ENCODE measurements at regions not wholly inside any gene's neighbourhood (a gene's known extent, or its start where the extent isn't known, plus 50 kb on each side); places are given as distances from the start of the nearest gene placed in this dataset.

DNA sequence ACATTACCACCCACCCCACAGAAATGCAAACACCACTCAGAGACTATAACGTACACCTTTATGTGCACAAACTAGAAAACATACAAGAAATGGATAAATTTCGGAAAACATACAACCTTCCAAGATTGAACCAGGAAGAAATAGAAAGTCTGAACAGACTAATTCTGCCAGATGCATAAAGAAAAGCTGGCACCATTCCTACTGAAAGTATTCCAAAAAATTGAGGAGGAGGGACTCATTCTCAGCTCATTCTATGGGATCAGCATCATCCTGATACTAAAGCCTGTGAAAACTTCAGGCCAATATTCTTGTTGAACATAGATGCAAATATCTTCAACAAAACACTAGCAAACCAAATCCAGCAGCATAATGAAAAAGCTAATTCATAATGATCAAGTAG is 115.1 kb upstream of the CD180 start:
- Histone ChIP-seq H3K4me1 (peaks cover 10 to 41% (median 13%) of the 10 kb centered on the region in 10 experiments), H4K20me1 (no peaks in the 10 kb centered on the region), H3K4me2 (no peak overlapping the region), H3K9ac (no peak overlapping the region), H3K27me3 (no peaks in the 10 kb centered on the region), H3K27ac (no peak overlapping the region), H3K36me3 (no peaks in the 10 kb centered on the region), H3K9me3 (replicated peaks in 1 of 11) (peaks cover 0 to 18% (median 5%) of the 10 kb centered on the region in 11 experiments; a peak in 6 of 22 replicates), H3K4me3 (no peak overlapping the region)
- TF ChIP-seq Cebpa-rat (IDR thresholded peaks at IDR 0.05): no peak

DNA sequence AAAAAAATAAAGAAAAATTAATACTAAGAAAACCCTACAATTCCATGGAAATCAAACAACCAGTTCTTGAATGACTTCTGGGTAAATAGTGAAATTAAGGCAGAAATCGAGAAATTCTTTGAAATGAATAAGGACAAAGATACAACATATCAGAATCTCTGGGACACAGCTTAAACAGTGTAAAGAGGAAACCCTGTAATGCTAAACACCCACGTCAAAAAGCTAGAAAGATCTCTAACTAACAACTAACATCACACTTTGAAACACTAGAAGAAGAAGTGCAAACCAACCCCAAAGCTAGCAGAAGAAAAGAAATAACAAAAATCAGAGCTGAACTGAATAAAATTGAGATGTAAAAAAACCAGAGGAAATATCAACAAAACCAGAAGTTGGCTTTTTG is 114.6 kb upstream of the CD180 start:
- TF ChIP-seq Cebpa-rat (IDR thresholded peaks at IDR 0.05): no peak

DNA sequence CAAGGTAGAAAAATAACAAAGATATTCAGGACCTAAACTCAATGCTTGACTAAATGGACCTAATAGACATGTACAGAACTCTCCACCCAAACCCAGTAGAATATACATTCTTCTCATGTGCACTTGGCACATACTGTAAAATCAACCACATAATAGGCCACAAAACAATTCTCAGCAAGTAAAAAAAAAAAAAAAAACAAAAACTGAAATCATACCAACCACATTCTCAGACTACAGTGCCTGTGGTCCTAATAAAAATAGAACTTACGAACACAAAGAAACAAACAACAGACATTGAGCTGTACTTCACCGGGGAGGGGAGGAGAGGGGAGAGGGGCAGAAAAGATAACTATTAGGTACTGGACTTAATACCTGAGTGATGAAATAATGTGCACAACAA is 114.1 kb upstream of the CD180 start:
- no peak overlapping the region for H3K4me2 ChIP-seq
- no peak for TF ChIP-seq Cebpa-rat (IDR thresholded peaks at IDR 0.05)
- H3K27ac ChIP-seq: no peak overlapping the region
- no peak overlapping the region for H3K4me3 ChIP-seq
- peaks cover 7 to 45% (median 13%) of the 10 kb centered on the region in 10 experiments for H3K4me1 ChIP-seq
- H3K27me3 ChIP-seq: no peaks in the 10 kb centered on the region
- peaks cover 0 to 18% (median 5%) of the 10 kb centered on the region in 11 experiments; a peak in 6 of 22 replicates for H3K9me3 ChIP-seq (replicated peaks in 1 of 11)
- H4K20me1 ChIP-seq: no peaks in the 10 kb centered on the region
- no peak overlapping the region for H3K9ac ChIP-seq
- no peaks in the 10 kb centered on the region for H3K36me3 ChIP-seq

More for the DNA sequence above, 114.6 kb upstream of the CD180 start:
- H3K27me3 ChIP-seq: no peaks in the 10 kb centered on the region
- peaks cover 10 to 45% (median 16%) of the 10 kb centered on the region in 10 experiments for H3K4me1 ChIP-seq
- no peaks in the 10 kb centered on the region for H4K20me1 ChIP-seq
- H3K9me3 ChIP-seq (replicated peaks in 1 of 11): peaks cover 0 to 18% (median 5%) of the 10 kb centered on the region in 11 experiments; a peak in 6 of 22 replicates
- H3K9ac ChIP-seq: no peak overlapping the region
- H3K36me3 ChIP-seq: no peaks in the 10 kb centered on the region
- no peak overlapping the region for H3K4me2 ChIP-seq
- no peak overlapping the region for H3K4me3 ChIP-seq
- no peak overlapping the region for H3K27ac ChIP-seq

DNA sequence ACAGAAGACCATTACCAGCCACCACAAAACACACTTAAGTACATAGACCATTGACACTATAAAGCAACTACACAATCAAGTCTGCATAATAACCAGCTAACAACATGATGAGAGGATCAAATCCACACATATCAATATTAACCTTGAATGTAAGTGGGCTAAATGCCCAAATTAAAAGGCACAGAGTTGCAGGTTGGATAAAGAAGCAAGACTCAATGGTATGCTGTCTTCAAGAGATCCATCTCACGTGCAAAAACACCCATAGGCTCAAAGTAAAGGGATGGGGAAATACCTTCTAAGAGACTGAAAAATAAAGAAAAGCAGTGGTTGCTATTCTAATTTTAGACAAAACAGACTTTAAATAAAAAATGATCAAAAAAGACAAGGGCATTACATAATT is 113.6 kb upstream of the CD180 start:
- Histone ChIP-seq H3K4me3 (no peak overlapping the region), H4K20me1 (no peaks in the 10 kb centered on the region), H3K9ac (no peak overlapping the region), H3K27ac (no peak overlapping the region), H3K4me1 (peaks cover 2 to 45% (median 7%) of the 10 kb centered on the region in 10 experiments; a peak in 19 of 20 replicates), H3K36me3 (no peaks in the 10 kb centered on the region), H3K27me3 (no peaks in the 10 kb centered on the region), H3K9me3 (replicated peaks in 1 of 11) (peaks cover 0 to 18% (median 5%) of the 10 kb centered on the region in 11 experiments; a peak in 6 of 22 replicates), H3K4me2 (no peak overlapping the region)
- TF ChIP-seq Cebpa-rat (IDR thresholded peaks at IDR 0.05): no peak

DNA sequence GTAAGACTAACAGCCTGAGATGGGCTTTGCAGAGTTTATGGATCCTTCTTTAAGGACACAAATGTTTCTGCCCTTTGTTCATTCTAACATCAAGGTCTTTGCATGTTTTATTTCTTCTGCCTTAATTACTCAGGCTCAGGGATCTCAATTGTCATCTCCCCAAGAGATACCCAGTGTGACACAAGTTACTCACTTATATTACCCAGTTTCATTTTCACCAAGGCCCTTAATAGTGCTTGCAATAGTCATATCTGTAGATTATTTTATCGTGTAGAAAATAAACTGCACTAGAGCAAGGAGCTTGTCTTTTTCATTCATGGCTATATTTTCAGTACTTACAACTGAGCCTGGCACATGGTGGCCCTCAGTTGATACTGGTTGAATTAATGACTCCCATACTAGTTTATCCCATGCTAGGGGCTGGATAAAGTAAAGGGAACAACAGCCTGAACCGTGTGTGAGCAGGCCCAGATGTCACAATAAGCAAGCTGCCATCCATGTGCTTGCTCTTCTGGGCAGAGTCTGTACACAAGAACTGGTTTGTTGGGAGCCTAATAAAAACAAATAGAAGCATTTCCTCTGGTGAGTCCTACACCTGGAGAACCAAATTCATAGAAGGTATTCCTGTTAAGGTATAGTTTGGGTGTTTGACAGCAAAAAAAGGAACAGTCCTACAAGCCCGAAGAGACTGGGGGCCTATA is 112.5 kb upstream of the CD180 start:
- Histone ChIP-seq H3K4me3 (no peak overlapping the region), H3K27me3 (no peaks in the 10 kb centered on the region), H4K20me1 (no peaks in the 10 kb centered on the region), H3K4me2 (no peak overlapping the region), H3K36me3 (no peaks in the 10 kb centered on the region), H3K27ac (no peak overlapping the region), H3K9me3 (replicated peaks in 1 of 11) (peaks cover 0 to 16% (median 3%) of the 10 kb centered on the region in 11 experiments; a peak in 6 of 22 replicates), H3K4me1 (peaks cover 0 to 46% (median 4%) of the 10 kb centered on the region in 10 experiments; a peak in 10 of 20 replicates), H3K9ac (no peak overlapping the region)
- TF ChIP-seq Cebpa-rat (IDR thresholded peaks at IDR 0.05): no peak

DNA sequence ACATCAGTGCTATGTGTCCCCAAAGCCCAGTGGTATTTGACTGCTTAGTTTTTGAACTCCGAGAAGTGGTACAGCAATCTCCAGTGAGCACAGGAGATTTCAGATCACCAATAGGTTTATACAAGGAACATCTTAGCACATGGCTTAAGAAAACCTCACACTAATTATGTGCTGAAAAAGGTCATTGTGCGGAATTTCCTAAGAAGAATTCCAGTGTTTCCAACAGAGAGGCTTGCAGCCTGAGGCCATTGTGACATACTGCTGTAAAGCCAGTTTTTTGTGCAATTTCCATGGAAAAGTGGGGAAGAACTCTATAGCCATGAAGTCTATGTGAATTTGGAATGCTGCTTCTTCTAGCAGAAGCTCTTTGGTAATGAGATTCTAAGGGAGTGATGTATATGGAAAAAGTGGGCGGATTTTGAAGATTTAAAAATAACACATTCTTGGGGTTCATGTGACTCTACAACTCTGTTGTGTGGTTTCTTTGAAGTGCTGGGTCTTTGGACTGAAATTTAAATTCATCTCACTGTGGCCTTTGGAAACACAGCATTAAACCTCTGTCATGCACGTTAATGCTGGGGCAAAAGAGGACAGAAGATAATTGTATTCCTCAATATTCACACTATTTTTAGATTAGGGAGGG is 110.5 kb upstream of the CD180 start:
- Histone ChIP-seq H3K27me3 (no peaks in the 10 kb centered on the region), H4K20me1 (no peaks in the 10 kb centered on the region), H3K9me3 (replicated peaks in 1 of 11) (peaks cover 0 to 13% (median 0%) of the 10 kb centered on the region in 11 experiments; a peak in 6 of 22 replicates), H3K4me3 (no peak overlapping the region), H3K4me1 (peaks cover 0 to 67% (median 4%) of the 10 kb centered on the region in 10 experiments; a peak in 10 of 20 replicates), H3K27ac (no peak overlapping the region), H3K36me3 (no peaks in the 10 kb centered on the region), H3K9ac (no peak overlapping the region), H3K4me2 (peak overlapping the region in 4 of 11 experiments; percentile 51 to 69 (median 62); a peak in 7 of 22 replicates)
- TF ChIP-seq Cebpa-rat (IDR thresholded peaks at IDR 0.05): no peak

DNA sequence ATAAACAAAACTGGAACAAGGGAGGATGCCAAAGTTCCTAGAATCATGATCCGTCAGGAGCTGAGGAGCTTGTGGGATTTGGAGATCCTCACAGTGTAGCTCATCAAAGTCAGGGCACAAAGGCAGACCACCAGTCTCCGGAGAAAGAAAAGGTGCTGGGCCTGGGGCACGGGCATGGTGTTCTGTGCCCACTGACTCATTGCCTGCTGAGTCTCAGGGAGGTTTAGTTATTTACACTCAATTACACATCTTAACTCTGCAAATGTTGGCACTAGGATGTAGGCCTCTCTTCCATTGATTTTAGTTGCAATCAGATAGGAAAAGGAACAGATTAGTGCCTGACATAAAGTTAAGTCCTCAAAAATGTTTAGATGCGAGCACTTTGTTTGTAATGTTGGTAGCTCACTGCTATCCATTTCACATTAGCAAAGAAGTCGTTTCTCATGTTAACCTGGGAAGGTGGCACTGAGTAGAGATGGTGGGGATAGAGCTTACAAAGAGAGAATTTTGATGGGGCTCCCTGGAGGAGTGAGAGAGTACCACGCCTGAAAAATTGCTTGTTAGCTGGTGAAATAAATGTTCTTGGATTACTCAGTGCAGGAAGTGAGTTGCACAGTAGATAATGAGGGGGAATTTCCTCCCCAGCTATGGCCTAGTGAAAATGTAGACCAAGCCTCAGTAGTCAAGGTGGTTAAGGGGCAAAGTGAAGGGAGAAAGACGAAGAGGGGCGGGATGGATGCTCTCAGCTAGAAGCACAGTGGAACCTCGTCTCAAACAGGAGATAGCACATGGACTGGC is 109.5 kb upstream of the CD180 start:
- Histone ChIP-seq H3K4me1 (peaks cover 5 to 77% (median 11%) of the 10 kb centered on the region in 10 experiments), H3K4me3 (no peak overlapping the region), H3K27ac (no peak overlapping the region), H4K20me1 (no peaks in the 10 kb centered on the region), H3K9me3 (replicated peaks in 1 of 11) (peaks cover 0 to 13% (median 0%) of the 10 kb centered on the region in 11 experiments; a peak in 6 of 22 replicates), H3K27me3 (no peaks in the 10 kb centered on the region), H3K9ac (no peak overlapping the region), H3K4me2 (peak overlapping the region in 6 of 11 experiments; percentile 2 to 69 (median 56); a peak in 10 of 22 replicates), H3K36me3 (no peaks in the 10 kb centered on the region)
- TF ChIP-seq Cebpa-rat (IDR thresholded peaks at IDR 0.05): no peak

DNA sequence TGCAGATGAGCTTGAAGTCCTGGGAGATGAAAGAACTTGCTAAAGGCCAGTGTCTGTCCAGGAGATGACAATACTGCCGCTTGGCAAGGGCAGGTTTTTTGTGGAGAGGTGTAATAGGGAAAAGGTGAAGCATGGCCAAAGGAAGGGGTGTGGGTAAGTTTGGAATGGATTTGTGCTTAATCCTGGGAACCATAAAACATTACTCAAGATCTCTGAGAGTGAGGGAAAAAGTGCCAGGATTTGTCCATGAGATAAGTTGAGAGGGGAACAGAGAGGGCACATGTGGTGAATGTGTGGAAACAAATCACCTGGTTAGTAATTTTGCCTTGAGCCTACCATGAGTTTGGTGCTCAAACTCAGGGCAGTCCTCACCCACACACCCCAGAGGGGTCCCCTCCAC is 108.8 kb upstream of the CD180 start:
- H3K4me1 ChIP-seq: peaks cover 8 to 84% (median 18%) of the 10 kb centered on the region in 10 experiments

More for the DNA sequence above, 108.8 kb upstream of the CD180 start:
- TF ChIP-seq Cebpa-rat (IDR thresholded peaks at IDR 0.05): no peak
- peaks cover 0 to 11% (median 0%) of the 10 kb centered on the region in 11 experiments; a peak in 7 of 22 replicates for H3K9me3 ChIP-seq (replicated peaks in 1 of 11)
- H3K4me2 ChIP-seq: peak overlapping the region in 3 of 11 experiments; percentile 60 to 69 (median 65); a peak in 5 of 22 replicates
- no peaks in the 10 kb centered on the region for H4K20me1 ChIP-seq
- H3K27me3 ChIP-seq: no peaks in the 10 kb centered on the region
- H3K36me3 ChIP-seq: no peaks in the 10 kb centered on the region
- H3K27ac ChIP-seq: no peak overlapping the region
- no peak overlapping the region for H3K4me3 ChIP-seq
- no peak overlapping the region for H3K9ac ChIP-seq

All from BLaER1 treated with 17β-estradiol and CSF1 and Interleukin-3, amounts not matched to agents 10 nM and 100 nM (cell line).